ACHN (cell line): ENCODE measurements at regions not wholly inside any gene's neighbourhood (a gene's known extent, or its start where the extent isn't known, plus 50 kb on each side); places are given as distances from the start of the nearest gene placed in this dataset.
"Not testable (repeated sequence)": the region's sequence is repeated elsewhere in the genome, so short reads cannot be mapped to it uniquely, and the experiment has no call there.

Experiments used
- DNase-seq: peaks from one replicate; pipeline ENCODE4 v3.0.0-alpha.2; 2015
- in situ Hi-C: cut with HindIII; loops from 2 replicates; pipeline ENCODE4 v1.10.0; 2017; ENCODE audit warnings: low sequenced_read_pairs, low pct_ligation_motif_present, low pct_unique_long_range_greater_than_20kb

DNA sequence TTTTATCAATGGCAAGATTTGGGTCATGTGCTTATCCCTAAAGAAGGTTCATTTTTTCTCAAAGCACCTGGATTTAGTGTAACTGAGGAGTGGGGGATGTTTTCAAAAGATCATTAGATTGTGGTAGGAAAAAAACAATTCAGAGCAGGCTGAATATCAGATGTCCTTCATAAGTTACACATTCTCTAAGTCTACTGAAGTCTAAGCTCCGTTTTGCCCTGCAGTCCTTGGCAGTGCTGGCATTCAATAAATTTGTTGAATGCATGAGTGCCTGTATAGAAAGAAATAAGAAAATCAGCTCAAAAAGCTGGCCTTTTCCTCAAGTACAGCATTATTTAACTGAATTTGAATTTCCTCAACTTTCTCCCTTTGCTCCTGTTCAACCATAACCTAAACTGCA lies 819.0 kb upstream of the GRM7 start:
- in situ Hi-C loops = no loop called here
- DNase-seq = no peak

DNA sequence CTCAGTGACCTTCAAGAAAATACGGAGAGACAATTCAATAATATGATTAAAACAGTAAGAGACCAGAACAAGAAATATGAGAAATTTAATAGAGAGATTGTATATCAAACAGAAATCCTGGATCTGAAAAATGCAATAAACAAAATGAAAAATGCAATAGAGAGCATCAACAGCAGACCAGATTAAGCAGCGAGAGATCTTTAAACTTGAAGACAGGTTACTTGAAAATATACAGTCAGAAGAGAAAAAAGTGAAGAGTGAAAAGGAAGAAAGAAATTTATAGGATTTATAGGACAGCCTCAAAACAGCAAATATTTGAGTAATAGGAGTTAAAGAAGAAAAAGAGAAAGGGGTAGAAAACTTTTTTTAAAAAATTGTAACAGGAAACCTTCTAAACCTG lies 813.9 kb upstream of the GRM7 start:
- in situ Hi-C loops = no loop called here
- DNase-seq = no peak

DNA sequence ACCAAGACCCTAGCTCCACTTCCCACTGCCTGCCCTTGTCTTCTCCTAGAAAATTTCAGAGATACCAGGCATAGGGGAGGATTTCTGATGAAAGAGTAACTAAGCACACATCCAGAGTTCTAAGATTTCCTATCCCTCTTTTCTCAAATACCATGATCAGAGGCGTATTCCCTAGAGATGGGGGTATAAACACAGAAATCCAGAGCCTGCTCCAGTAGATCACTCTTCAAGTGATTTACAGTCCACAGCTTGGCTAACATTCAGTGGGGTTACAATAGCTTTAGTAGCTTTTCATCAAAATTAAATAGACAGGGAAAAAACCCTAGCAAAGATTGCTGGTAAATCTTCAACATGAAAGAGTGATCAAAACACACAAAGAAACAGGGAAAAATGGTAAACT lies 800.7 kb upstream of the GRM7 start:
- in situ Hi-C loops = no loop called here
- DNase-seq = no peak

DNA sequence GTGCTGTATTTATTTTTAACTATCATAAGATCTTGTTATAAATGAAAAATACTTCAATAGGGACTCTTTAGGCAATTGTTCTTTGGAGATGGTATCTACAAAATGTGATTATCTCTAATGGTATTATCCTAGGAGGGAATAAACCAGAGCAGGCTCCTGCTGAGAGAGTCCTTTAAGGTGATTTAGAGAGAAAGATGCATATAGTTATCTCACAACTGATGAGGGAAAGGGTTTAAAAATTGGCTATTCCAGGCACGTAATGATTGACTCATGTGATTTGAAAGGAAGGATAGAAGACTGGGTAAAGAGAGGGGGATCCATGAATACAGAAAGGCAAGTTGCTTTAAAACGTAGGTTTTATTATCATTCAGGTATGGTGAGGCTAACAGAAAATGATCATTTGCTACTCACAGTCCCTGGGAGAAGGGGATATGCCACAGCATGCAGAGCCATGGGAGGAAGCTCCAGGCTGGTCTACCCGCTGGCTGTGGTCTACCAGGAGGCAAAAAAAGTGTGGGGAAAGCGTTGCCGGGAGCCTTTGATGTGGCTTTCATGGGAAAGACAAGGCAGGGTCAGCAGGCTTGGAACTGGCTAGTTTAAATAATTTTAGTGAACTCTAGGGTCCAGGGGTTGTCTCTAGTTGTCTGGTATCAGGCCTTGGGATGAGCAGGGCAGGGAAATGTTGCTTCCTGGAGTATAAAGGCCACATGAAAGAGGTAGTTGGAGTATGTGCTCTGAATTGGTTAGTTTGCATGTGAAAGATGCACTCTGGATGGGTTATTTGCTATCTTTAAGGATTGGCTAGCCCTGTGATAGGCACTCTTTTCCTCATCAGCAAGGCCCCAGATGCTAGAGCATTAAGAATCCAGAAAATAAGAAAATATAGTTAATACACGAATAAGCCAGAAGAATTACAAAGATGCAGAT lies 798.4 kb upstream of the GRM7 start:
- in situ Hi-C loops = no loop called here
- no peak for DNase-seq

DNA sequence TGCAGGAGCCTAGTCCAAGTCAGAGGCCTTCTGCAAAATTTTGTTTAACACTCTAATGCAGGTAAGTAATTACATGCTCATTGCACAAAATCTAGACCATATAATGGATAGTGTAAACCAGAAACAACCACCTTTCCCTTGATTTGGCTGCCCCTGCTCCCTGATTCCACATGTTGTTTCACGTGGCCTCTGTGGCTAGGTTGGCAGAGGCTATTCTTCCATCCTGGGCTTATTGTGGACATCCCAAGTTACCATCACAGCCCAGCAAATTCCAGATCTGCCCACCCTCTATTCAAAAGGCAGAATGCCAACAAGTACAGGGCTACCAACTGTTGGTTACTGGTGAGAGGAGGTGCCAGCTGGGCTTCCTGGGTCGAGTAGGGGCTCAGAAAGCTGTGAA lies 794.5 kb upstream of the GRM7 start:
- no peak for DNase-seq
- in situ Hi-C loops = no loop called here

DNA sequence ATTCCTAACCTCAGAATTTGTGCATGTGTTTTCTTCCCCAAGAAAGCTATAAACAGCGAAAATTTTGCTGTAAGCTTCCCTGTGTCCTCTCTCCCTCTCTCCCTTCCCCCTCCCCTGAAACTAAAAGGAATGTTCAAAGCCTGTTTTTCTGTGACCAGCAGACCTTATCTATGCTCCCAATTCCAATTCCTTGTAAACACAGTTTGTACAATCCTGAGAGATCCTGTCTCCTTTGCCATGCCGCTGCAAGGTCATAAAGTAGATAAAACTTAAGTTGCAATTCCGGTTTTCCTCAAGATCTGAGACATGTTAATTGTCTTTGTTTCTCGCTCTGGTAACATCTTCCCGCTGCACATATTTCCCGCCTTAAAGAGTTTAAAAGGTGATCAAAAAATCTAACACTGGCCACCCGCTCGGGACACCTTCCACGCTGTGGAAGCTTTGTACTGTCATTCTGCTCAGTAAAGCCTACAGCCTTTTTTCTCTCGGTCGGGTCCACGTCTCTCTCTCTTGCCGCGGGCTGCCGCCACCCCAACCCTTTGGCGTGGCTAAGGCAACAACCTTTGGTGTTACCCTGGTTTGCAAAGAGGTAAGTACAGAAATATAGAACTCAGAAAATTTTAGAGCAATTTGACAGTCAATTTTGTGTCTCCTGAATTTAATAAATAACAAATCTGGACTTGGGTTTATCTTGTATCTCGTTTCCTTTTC lies 793.9 kb upstream of the GRM7 start:
- in situ Hi-C loops, DNase-seq: not testable (repeated sequence)

DNA sequence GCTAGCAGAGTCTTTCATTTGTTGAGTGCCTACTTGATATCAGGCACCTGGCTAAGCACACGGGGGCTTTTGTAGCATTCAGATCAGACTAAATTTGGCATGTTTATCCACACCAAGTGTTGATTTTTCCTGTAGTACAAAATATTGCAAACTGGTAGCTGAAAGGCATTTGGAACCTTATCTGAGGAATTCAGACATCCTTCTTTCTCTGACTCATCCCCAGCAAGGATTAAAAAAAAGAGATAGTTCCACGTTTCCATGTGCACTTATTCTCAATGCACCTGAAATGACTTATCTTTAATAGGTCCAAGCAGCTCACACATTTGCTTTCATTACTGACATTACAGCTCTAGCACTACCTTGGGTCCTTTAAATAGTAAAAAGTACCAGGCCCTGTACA lies 786.0 kb upstream of the GRM7 start:
- in situ Hi-C loops = no loop called here
- DNase-seq = no peak

DNA sequence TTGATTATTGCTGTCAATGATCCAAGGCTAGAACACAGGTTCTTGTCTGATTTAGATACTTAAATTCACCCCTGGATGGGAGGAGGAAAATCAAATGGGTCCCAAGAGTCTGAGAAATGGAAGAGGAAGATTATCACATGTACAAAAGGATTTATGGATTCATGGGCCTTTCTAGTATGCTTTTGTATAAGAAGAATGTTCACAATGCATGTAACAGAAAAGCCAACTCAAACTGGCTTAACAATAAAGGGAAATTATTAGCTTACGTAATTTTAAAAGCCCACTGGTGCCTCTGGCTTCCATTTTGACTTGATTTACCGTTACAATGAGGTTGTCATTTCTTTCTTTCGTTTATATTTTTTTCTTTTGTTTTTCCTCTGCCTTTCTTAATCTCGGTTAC lies 782.5 kb upstream of the GRM7 start:
- in situ Hi-C loops = no loop called here
- DNase-seq = no peak

DNA sequence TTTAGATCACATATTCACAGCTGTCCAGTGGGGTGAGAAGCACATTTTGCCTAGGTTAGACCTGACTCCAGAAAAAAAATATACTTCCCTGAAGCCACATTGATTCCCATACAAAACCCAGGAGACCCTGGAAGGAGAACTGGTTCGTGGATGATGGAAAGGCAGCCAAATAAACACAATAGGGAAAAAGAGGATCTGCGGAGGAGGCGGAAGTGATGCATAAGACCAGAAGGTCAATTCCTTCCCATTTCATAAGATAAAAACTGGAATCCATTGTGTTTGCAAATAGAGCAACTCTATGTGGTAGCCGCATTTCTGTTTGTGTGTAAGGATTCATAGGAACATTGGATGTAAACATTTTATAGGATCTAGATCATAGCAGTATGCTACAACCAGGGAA lies 781.9 kb upstream of the GRM7 start:
- in situ Hi-C loops = no loop called here

DNA sequence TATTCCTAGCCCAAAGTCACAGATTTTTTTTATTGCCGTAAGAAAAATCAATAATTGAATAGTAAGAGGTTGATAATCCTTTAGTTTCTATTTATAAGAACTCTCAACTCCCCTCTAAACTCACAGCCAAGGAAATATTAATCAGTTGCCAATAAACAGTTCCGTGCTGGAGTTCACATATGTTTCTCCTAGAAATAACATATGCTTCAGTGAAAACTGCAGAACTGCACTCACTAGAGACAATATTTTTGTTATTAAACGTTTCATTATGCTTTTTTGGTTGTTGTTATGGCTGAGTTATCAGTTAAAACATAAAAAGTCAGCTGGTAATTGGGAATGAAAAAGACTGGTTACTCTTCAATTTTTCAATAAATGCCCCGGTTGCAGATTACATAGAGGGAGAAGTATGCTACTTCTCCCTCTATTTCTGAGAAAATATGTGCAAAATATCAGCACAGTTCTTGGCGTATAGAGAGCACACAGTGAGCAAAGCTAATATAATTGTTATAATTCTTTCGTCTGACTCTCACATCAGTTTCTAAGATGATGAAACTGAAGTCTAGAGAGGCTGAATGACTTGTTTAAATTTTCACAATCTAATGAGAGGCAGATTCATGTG lies 781.2 kb upstream of the GRM7 start:
- in situ Hi-C loops = no loop called here
- DNase-seq = no peak

More for the DNA sequence above, 781.9 kb upstream of the GRM7 start:
- DNase-seq = no peak

DNA sequence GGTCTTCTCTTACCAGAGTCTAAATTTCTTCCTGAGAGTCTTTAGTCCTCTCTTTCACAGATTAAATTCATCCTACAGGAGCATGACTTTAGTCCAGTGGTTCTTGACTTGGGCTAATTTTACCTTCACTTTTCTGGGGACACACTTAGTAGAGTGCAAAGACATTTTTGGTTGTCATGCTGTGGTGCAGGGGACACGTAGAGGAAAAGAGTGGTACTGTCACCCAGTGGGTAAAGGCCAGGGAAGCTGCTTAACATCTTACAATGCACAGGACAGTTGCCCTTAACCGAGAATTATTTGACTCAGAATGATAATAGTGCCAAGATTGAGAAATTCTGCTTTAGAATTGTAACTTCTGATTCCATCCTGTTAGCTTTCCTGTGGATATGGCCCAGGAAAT lies 772.5 kb upstream of the GRM7 start:
- in situ Hi-C loops = no loop called here
- DNase-seq = no peak

DNA sequence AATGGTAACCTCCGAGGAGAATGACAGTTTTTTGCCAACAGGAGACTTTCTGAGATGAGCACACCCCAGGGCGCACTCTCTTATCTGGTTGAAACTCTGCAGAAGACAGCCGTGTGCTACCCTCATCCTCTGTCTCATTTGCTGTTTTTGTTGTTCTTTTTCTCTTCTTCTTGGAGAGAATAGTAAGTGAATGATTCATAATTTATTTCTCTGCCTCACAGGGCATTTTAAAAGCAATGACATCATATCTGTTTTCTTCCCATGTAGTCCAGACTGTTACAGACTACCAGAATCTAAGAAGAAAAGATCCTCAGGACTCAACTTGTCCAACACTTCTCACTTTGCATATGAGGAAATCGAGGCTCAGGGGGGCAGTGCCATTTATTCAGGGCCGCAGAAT lies 771.1 kb upstream of the GRM7 start:
- in situ Hi-C loops = no loop called here

DNA sequence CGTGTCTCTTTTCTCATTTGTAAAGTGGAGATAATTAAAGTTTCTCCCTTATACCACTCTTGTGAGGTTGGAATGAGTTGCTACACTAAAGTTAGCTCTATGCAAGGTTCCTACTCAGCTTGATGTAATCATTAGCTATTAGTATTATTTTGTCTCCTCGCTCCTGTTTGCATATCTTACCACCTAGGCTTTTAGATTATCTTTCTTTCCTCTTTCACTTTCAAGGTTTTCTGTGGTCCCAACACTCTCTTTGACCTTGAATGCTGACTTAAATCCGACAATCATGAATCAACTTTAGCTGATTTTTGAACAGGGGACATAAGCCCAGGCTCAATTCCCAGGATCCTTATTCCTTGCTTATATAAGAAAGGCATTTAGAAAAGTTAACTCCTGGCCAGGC lies 769.7 kb upstream of the GRM7 start:
- no peak for DNase-seq
- in situ Hi-C loops = no loop called here

More for the DNA sequence above, 771.1 kb upstream of the GRM7 start:
- DNase-seq = no peak

DNA sequence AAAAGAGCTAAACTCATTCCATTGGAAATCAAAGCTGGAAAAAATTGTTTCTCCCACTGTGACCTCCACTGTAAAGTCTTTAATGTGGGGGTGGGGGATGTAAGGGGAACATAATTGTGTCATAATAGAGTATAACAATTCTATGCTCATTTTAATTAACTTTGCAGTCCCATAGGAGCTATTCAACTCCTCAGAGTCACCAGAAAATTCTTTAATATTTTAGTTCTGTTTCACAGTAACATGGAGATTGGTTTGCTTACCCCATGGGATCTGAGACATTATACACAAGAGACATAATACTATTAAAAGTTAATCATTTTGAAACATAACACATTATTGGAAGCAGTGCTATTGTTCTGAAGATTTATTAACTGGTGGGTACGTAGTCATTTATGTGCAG lies 765.9 kb upstream of the GRM7 start:
- DNase-seq = no peak
- in situ Hi-C loops = no loop called here

DNA sequence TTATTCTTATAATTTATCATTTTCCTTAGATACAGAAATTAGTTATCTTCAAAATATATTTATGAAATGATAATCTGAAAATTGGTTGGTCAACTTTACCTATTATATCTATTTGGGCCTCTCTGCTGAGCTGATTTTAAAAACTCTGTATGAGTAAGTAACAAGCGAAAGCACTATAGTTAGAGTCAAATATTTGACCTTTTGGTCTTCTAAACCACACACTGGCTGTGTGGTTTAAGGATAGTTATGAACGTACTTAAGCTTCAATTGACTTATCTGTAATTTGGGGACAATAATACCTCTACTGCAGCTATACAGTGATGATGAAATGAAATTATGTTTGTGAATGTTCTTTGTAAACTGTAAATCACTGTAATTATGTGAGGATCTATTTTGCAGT lies 763.9 kb upstream of the GRM7 start:
- in situ Hi-C loops = no loop called here

DNA sequence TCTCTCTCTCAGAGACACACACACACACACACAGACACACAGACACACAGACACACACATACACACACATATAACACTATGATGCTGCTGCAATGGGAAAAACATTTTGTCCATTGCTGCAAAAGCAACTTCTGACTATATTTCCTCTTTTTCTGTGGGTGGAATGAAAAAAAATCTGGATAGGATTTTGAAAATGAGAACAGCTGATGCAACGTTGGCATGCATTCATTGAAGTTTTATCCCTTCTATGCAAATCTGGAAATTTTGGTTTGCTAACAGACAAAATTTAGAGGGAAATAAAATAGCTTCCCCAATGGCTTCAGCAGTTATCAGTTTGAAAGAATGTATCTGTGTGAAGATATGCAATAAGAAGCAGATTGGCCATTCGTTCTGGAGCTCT lies 763.4 kb upstream of the GRM7 start:
- no peak for DNase-seq
- in situ Hi-C loops = no loop called here

More for the DNA sequence above, 763.9 kb upstream of the GRM7 start:
- no peak for DNase-seq

DNA sequence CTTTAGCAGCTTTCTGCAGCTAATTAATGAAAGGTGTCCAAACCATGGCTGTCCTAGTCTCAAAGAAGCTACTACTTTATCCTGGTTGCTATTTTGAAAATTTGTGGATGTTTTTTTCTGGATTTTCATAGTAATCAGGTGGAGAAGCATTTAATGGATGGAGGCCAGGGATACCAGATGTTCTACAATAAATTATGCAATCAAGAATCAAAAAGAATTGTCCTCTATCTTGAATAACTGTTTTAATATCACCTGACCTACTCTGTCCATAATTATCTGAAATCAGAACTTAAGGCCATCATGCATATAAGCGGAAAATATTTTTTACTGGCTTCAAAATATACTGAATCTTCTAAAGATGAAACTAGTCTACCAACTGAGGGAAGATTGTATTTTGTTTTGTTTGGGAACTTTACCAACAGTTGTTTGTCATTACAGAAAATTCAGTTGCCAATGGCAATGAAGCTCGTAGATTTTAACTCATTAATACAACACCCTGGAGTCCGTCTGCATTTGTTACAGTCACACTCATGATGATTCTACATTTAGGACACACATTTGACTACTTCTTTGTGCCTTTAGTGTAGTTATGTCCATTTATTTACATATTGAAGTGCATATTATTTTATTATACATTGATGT lies 762.3 kb upstream of the GRM7 start:
- in situ Hi-C loops = no loop called here
- no peak for DNase-seq

DNA sequence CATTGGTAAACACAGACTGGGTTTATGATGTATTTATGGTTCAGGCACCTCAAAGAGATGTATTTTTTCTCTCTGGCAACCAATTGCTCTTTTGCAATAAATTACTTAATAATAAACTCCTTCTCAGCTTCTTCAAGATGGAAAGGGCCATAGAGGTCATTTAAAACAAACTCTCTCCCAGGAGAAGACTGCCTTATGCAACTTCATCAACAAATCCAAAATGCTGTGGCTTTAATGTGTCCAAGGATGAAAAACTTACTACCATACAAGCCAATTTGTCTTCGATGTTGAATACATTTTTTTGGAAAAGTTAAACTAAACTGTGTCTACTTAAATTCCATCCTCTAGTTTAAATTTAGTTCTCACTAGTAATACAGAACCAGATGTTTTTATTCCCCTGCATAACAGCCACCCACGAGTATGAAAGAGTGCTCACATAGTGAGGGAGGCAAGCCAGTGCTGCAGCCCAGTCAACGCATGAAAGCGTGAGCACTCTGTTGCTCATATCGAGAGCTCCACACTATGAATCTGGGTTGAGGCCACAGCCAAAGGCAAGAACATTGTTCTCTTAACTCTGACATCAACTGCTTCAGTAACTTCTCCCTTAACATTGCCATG lies 761.3 kb upstream of the GRM7 start:
- in situ Hi-C loops = no loop called here
- no peak for DNase-seq

DNA sequence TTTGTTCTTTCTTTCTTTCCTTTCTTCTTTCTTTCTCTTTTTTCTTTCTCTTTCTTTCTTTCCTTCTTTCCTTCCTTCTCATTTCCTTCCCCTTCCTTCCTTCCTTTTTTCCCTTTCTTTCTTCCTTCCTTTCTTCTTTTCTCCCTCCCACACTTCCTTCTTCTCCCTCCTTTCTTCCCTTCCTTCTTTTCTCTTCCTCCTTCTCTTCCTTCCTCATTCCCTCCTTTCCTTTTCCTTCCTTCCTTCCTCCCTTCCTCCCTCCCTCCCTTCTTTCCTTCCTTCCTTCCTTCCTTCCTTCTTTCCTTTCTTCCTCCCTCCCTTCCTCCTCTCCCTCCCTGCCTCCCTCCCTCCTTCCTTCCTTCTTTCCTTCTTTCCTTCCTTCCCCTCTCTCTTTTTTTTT lies 755.7 kb upstream of the GRM7 start:
- DNase-seq = no peak
- in situ Hi-C loops = no loop called here
